Epithelial cell of esophagus (primary cell): ENCODE measurements at regions not wholly inside any gene's neighbourhood (a gene's known extent, or its start where the extent isn't known, plus 50 kb on each side); places are given as distances from the start of the nearest gene placed in this dataset.
"Not testable (repeated sequence)": the region's sequence is repeated elsewhere in the genome, so short reads cannot be mapped to it uniquely, and the experiment has no call there.

Experiments used
- DNase-seq: peaks from one replicate; pipeline ENCODE4 v3.0.0; 2010; ENCODE audit warnings: low read depth
- H3K4me3 ChIP-seq: 2 replicates; pipeline ENCODE4 v1.5.1; 2011; ENCODE audit warnings: mild to moderate bottlenecking, low read length, control low read depth
- CTCF ChIP-seq: IDR thresholded peaks from 2 replicates; pipeline ENCODE4 v1.5.1; 2011; ENCODE audit warnings: low read depth, mild to moderate bottlenecking, low read length, control low read depth, inconsistent platforms; ENCODE audit not compliant: insufficient read depth; ENCODE audit errors: missing control alignments

GRCh38 chr7:131636092-131636491 is 79.7 kb upstream of the PODXL start:
- DNase-seq = no peak
- TF ChIP-seq CTCF = no peak
- H3K4me3 ChIP-seq = no peak overlapping the region

DNA sequence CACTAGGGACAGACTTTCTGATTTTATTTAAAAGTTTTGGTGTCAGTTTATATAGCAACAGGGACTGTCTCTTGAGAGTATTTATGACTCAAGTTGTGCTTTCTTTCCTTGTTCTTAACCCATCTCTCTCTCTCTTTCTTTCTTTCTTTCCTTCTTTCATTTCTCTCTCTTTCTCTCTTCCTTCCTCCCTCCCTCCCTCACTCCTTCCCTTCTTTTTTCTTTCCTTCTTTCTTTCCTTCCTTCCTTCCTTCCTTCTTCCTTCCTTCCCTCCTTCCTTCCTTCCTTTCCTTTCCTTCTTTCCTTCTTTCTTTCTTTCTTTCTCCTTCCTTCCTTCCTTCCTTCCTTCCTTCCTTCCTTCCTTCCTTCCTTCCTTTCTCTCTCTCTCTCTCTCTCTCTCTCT is 77.8 kb upstream of the PODXL start:
- DNase-seq, H3K4me3 ChIP-seq: not testable (repeated sequence)

- no peak overlapping the region for H3K4me3 ChIP-seq
- DNase-seq = peak; percentile 22
These were observed 77.0 kb upstream of the PODXL start for GRCh38 chr7:131633342-131633843.

DNA sequence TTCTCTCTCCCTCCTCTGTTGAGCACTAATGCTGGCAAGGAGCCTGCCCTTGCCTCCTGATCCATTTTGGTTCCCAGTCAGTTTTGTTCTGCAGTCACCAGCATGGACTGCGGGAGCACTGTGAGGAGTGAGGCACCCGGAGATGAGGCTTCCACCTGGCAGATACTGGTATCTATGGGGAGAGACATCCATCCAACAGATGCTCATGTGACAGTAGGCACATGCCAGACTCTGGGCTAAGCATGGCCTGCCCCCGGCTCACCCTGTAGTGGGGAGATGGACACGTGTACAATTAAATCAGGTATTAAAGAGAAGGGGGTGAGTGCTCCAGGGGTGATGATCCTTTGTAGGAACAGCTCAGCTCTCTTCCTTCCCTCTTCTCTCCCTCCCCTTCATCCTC is 74.0 kb upstream of the PODXL start:
- TF ChIP-seq CTCF = no peak
- no peak for DNase-seq
- H3K4me3 ChIP-seq = no peak overlapping the region

More at GRCh38 chr7:131633342-131633843, 77.0 kb upstream of the PODXL start:
- no peak for TF ChIP-seq CTCF

DNA sequence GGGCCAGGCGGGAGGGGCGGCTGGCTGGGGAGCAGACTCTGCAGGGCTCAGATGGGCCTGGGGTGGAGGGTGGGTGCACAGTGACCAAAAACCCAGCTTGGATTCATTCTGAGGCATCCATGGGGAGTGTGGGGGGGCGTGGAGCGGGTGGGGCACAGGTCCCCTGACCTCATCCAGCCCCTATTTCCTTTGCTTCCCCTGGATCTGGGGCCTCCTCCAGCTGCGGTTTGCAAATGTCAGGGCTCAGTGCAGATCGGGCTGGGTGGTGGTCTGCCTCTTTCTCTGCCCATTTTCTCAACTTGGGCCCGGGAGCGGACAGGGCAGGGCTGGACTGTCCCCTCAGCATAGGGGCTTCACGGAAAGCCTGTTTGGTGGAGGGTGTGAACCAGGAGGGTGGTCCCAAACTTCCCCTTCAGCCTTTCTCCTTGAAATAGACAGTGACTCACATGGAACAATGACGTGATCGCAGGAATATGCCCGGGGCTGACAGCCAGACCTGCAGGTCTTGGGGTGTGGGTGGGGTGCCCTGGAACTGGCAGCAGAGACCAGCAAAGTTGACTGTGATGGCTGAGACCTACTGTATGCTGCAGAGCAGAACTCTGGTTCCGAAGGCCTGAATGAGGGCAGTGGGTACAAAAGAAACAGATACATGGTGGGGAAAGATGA is 72.9 kb upstream of the PODXL start:
- DNase-seq = peak; percentile 54
- TF ChIP-seq CTCF = no peak
- H3K4me3 ChIP-seq = no peak overlapping the region

GRCh38 chr7:131628634-131629033 is 72.2 kb upstream of the PODXL start:
- no peak for TF ChIP-seq CTCF
- no peak overlapping the region for H3K4me3 ChIP-seq
- DNase-seq = no peak

GRCh38 chr7:131627735-131628190 is 71.3 kb upstream of the PODXL start:
- no peak overlapping the region for H3K4me3 ChIP-seq
- TF ChIP-seq CTCF = no peak
- DNase-seq = no peak
